ENCODE measurements at regions not wholly inside any gene's neighbourhood (a gene's known extent, or its start where the extent isn't known, plus 50 kb on each side); places are given as distances from the start of the nearest gene placed in this dataset.

DNA sequence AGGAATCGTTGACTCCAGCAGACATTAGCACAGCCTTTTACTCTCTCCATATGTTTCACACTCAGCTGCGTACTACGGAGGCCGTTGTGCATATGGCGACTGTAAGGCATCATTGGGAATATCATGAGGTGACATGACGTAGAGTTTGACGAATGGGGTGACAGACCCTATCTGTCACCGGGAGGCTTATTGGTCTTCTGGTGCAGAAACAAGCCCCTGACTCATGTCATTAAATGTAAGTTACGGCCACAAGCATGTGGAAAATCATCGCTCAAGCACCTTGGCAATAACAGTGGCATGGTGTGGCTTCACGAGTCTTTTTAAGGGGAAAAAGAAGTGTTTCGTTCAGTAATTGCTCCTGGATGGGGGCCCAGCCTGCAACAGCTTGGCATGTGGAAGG, 115.2 kb upstream of the LRPAP1 start:
- DNase-seq: no peak
- no peaks in the 10 kb centered on the region for H3K36me3 Mint-ChIP-seq (ENCODE audit: low read depth)
- intact Hi-C loops (cut with micrococcal nuclease): no loop called here
- no peaks in the 10 kb centered on the region for H3K9me3 Mint-ChIP-seq
- no peak overlapping the region for H3K4me3 Mint-ChIP-seq
- no peak overlapping the region for H3K27ac Mint-ChIP-seq
- no peaks in the 10 kb centered on the region for H3K4me1 Mint-ChIP-seq
- no peaks in the 10 kb centered on the region for H3K27me3 Mint-ChIP-seq

DNA sequence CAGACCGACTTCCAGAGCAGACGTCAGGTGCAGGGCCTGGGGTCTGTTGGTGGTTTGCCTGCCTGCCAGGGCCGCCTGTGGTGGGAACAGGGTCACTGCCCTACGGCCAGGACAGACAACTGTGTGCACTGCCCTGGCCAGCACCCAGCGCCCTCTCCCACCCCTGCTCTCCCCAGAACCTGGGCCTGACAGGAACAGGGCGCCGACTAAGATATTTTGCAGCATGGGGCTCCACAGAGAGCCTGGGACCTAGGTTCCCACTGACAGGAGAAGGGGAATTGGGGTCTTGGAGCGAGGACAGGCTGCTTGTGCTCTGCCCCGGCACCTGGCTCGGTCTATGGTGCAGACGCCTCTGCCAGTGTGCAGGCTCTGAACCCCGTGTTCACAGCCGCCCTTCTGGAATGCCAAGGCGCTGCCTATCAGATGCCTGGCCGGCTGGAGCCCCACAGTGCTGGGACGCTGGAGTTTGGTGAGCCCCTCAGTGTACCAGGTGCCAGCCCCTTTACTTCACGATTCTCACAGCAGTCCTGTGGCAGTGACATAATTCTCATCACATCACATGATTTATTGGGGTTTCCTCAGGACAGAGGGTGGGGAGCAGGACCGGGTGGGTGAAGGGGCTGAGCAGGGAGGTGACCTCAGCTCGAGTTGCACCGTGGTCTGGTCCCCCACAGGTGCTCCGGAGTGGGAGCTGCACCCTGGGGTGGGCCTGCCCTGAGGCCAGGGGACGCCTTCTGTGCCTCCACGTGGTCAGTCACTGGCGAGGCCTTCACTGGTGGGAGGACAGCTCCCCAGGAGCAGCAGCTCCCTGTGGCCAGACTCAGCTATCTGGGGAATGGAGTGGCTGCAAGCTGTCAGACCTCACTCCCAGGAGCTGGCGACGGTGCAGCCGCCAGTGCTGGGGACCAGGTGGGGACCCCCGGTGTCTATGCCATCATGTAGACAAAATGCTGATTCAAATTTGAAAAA, 113.8 kb upstream of the LRPAP1 start:
- no peaks in the 10 kb centered on the region for H3K36me3 Mint-ChIP-seq (ENCODE audit: low read depth)
- no peak for DNase-seq
- no peaks in the 10 kb centered on the region for H3K27me3 Mint-ChIP-seq
- H3K9me3 Mint-ChIP-seq: no peaks in the 10 kb centered on the region
- intact Hi-C loops (cut with micrococcal nuclease): no loop called here
- no peak overlapping the region for H3K4me3 Mint-ChIP-seq
- H3K4me1 Mint-ChIP-seq: no peaks in the 10 kb centered on the region
- no peak overlapping the region for H3K27ac Mint-ChIP-seq

DNA sequence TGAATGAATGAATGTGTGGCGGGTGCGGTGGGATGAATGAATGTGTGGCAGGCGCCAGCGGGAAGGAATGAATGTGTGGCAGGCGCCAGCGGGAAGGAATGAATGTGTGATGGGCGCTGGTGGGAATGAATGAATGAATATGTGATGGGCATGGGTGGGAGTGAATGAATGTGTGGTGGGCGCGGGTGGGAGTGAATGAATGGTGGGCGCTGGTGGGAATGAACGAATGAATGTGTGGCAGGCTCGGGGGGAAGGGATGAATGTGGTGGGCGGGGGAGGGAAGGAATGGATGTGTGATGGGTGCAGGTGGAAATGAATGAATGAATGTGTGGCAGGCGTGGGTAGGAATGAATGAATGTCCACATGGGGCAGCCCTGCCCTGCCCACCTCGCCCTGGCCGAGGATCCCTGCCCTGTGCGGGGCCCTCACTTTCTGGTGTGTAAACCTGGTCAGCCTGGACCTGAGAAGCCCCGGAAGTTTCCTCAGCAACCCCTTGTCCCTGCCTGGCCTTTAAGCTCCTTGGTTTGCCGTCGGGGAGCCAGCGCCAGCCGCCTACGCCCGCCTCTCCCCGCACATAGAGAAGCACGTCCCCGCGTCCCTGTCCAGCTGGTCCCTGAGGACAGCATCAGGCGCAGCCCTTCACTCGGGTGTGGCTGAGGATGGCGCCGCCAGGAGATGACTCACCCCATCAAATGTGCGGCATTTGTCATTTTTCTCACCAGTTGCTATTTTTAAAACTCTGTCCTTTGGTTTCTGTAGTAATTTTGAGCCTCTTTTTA, 112.8 kb upstream of the LRPAP1 start:
- no peaks in the 10 kb centered on the region for H3K4me1 Mint-ChIP-seq
- no peak for DNase-seq
- H3K36me3 Mint-ChIP-seq (ENCODE audit: low read depth): no peaks in the 10 kb centered on the region
- intact Hi-C loops (cut with micrococcal nuclease): no loop called here
- no peak overlapping the region for H3K4me3 Mint-ChIP-seq
- no peaks in the 10 kb centered on the region for H3K9me3 Mint-ChIP-seq
- H3K27me3 Mint-ChIP-seq: no peaks in the 10 kb centered on the region
- no peak overlapping the region for H3K27ac Mint-ChIP-seq

DNA sequence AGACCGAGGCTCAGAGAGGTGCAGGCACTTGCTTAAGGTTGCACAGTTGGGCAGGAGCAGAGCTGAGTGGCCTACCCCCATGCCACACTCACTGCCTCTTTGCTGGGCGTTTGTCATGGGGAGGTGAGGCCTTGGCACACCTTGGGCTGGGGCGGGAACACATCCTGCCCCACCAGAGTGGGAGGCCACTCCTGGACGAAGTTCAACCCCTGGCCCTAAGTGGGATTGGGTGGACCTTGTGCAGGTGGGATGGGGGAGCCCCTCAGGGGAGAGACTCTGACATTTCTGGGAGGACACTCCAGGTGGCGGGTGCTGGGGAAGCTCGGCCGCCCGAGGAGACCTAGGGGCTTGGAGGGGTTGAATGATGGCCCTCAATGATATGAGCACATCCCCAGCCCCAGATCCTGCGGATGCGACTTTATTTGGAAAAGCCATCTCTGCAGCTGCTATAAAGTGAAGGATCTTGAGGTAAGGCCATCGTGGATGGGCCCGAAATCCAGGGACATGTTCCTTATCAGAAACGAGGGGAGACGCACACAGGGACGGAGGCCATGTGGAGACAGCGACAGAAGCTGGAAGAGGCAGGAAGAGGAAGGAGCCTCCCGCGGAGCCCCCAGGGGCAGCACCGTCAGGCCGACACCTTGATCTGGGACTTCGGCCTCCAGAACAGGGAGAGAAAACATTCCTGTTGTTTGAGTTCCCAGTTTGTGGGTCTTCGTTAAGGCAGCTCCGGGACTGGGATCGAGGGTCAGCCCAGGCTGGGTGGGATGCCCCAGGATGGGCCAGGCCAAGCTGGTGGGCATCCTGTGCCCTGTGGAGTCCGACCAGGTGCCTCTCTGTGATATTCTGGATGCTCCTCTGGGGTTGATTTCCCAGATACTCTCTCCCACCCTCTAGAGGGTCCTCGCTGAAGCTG, 111.6 kb upstream of the LRPAP1 start:
- H3K4me3 Mint-ChIP-seq: no peak overlapping the region
- no peaks in the 10 kb centered on the region for H3K4me1 Mint-ChIP-seq
- H3K27me3 Mint-ChIP-seq: no peaks in the 10 kb centered on the region
- H3K9me3 Mint-ChIP-seq: no peaks in the 10 kb centered on the region
- DNase-seq: no peak
- no peak overlapping the region for H3K27ac Mint-ChIP-seq
- intact Hi-C loops (cut with micrococcal nuclease): no loop called here
- no peaks in the 10 kb centered on the region for H3K36me3 Mint-ChIP-seq (ENCODE audit: low read depth)

DNA sequence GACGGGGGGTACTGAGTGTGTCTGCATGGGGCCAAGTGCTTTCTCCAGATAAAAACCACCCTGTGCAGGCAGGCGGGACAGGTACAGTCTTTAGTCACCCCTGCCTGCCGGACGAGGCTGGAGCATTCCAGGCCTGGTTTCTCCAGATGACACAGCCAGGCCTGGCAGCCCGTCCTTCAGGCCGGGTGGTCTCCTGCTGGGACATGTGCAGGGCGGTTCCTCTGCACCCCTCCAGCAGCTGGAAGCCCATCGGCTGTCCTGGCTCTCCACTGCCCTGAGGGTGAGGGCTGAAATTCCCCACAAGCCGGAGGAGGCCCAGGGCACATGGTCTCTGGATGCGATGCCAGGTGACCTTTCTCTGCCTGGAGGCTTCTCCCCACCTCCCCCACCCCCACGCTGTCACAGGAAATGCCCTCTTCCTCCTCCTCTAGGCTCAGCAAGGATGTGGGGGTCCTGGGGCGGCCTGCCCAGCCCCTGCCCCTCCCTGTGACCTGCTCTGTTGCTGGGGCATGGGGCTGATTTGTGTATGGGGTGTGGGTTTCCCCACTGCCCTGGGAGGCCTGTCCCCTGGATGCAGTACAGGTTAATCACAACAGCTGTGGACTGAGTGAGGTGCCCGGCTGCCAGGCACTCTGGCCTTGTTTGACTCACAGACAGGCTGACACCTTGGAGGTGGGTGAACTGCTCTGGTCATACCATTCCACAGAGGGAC, 110.7 kb upstream of the LRPAP1 start:
- H3K4me3 Mint-ChIP-seq: no peak overlapping the region
- no peaks in the 10 kb centered on the region for H3K4me1 Mint-ChIP-seq
- intact Hi-C loops (cut with micrococcal nuclease): no loop called here
- H3K9me3 Mint-ChIP-seq: no peaks in the 10 kb centered on the region
- no peaks in the 10 kb centered on the region for H3K27me3 Mint-ChIP-seq
- H3K27ac Mint-ChIP-seq: no peak overlapping the region
- DNase-seq: no peak
- H3K36me3 Mint-ChIP-seq (ENCODE audit: low read depth): no peaks in the 10 kb centered on the region

DNA sequence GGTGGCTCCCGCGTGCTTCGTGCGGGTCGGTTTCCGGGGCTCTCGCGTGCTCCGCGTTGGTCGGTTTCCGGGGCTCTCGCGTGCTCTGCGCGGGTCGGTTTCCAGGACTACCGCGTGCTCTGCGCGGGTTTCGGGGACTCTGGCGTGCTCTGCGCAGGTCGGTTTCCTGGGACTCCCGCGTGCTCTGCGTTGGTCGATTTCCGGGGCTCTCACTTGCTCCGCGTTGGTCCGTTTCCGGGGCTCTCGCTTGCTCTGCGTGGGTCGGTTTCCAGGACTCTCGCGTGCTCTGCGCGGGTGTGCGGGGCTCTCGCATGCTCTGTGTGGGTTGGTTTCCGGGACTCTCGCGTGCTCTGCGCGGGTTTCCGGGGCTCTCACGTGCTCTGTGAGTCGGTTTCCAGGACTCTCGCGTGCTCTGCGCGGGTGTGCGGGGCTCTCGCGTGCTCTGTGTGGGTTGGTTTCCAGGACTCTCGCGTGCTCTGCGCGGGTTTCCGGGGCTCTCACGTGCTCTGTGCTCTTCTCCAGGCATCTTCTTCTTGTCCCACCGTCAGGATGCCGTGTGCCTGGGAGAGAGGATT, 109.9 kb upstream of the LRPAP1 start:
- no peak for DNase-seq
- H3K27ac Mint-ChIP-seq: no peak overlapping the region
- H3K27me3 Mint-ChIP-seq: no peaks in the 10 kb centered on the region
- intact Hi-C loops (cut with micrococcal nuclease): no loop called here
- H3K36me3 Mint-ChIP-seq (ENCODE audit: low read depth): no peaks in the 10 kb centered on the region
- H3K4me3 Mint-ChIP-seq: no peak overlapping the region
- no peaks in the 10 kb centered on the region for H3K9me3 Mint-ChIP-seq
- no peaks in the 10 kb centered on the region for H3K4me1 Mint-ChIP-seq

DNA sequence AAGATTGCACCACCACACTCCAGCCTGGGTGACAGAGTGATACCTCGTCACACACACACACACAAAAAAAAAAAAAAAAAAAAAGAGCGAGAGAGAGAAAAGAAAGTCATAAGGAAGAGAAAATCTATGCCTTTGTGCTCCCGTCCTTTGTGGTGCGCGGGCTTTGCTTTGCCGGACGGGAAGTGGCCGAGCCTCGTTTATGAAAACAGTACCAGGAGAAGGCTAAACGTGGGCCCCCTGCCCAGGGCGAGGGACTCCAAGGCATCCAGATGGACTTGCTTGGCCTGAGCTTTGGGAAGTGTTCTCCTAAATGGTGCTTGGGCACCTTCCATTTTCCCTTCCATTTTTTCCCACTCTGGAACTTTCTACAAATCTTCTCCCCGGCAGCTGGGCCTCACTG, 109.3 kb upstream of the LRPAP1 start:
- DNase-seq: no peak
- no peaks in the 10 kb centered on the region for H3K9me3 Mint-ChIP-seq
- no peaks in the 10 kb centered on the region for H3K4me1 Mint-ChIP-seq
- intact Hi-C loops (cut with micrococcal nuclease): no loop called here
- H3K36me3 Mint-ChIP-seq (ENCODE audit: low read depth): no peaks in the 10 kb centered on the region
- no peaks in the 10 kb centered on the region for H3K27me3 Mint-ChIP-seq
- no peak overlapping the region for H3K27ac Mint-ChIP-seq
- H3K4me3 Mint-ChIP-seq: no peak overlapping the region

DNA sequence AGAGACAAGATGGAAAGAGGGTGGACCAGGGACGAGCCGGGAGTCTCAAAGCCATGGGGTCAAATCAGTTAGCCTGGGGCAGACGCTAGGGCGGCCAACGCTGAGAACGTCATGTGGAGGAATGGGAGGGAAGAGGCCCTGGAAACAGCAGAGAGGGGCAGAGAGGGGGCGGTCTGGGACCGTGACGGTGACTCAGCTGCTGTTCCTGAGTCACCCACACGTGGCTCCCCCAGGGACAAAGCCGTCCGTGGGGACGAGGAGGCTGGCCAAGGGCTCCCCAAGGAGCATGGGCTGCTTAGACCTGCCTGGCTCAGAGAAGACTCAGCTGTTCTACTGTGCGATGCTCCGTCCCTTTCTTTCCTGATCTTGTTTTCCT, 108.4 kb upstream of the LRPAP1 start:
- intact Hi-C loops (cut with micrococcal nuclease): no loop called here
- Mint-ChIP-seq H3K4me3 (no peak overlapping the region), H3K9me3 (no peaks in the 10 kb centered on the region)

DNA sequence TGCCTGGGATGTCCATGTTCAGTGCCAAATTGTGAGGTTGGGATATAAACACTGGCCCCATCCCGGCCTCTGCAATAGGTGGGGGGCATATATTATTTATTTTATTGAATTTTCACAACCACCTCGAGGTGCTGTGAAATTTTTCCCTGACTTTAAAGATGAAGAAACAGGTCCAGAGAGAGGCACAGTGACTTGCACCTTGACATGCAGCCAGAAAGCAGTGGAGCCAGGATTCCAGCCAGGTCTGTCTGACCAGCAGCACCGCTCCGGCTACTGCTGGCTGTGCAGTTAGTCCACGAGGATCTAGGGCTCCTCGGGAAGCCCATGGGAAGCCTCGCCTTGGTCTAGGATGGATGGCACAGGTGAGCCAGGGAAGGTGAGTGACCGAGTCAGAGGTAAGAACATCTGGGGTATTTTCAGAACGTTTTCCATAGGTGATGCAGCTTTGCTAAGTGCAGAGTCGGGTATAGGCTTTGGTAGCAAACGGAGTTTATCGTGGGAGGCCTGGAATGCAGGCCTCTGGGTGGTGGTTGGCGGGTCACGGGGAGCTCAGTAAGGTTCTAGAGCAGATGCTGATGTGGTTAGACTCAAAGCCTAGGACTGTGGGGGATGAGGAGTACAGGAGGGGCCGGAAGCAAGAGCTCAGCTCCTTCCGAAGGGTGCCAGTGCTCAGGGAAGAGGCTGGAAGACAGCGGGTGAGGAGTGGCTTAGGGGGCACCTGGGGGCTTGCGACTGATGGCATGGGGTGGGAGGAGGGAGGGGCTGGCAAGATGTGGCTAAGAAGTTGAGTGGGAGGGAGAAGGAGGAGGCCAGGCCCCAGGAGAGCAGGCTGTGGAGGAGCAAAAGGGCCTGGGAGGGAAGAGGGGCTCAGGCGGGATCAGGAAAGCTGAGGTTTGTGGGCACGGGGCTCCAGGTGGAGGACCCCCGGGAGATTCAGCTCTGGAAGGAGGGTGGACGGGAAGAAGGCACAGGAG, 107.7 kb upstream of the LRPAP1 start:
- Mint-ChIP-seq H3K36me3 (ENCODE audit: low read depth) (no peaks in the 10 kb centered on the region), H3K4me3 (no peak overlapping the region)
- intact Hi-C loops (cut with micrococcal nuclease): no loop called here

More for the DNA sequence above, 108.4 kb upstream of the LRPAP1 start:
- H3K27ac Mint-ChIP-seq: no peak overlapping the region
- no peaks in the 10 kb centered on the region for H3K27me3 Mint-ChIP-seq
- no peaks in the 10 kb centered on the region for H3K4me1 Mint-ChIP-seq
- H3K36me3 Mint-ChIP-seq (ENCODE audit: low read depth): no peaks in the 10 kb centered on the region
- DNase-seq: no peak

DNA sequence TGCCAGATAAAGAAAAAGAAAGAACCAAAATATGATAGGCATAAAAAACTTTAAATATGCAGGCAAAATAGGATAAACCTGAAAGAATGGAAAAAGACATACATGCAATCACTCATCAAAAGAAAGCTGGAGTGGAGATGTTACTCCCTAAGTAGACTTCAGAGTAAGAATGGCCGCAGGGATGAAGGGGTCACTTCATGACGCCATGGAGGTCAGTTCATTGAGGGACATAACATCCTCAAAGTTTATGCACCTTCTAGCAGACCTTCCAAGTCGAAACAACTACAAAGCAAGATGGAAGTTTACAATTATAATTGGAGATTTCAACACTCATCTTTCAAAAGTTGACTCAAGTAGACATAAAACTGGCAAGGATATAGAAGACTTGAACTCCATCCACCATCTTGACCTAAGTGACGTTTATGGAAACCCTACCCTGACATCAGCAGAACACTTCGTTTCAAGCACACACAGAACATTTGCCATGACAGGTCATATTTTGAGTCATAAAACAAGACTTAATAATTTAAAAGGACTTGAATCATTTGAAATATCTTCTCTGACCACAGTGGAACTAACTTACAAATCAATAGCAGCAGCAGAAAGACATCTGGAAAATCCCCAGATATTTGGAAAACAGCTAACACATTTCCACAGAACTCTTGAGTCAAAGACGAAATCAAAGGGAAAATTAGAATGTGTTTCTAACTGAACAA, 106.0 kb upstream of the LRPAP1 start:
- Mint-ChIP-seq H3K36me3 (ENCODE audit: low read depth) (no peaks in the 10 kb centered on the region), H3K4me3 (no peak overlapping the region), H3K4me1 (no peaks in the 10 kb centered on the region), H3K9me3 (no peaks in the 10 kb centered on the region), H3K27me3 (no peaks in the 10 kb centered on the region), H3K27ac (no peak overlapping the region)
- intact Hi-C loops (cut with micrococcal nuclease): no loop called here
- DNase-seq: no peak

More for the DNA sequence above, 107.7 kb upstream of the LRPAP1 start:
- Mint-ChIP-seq H3K9me3 (no peaks in the 10 kb centered on the region), H3K27ac (no peak overlapping the region), H3K27me3 (no peaks in the 10 kb centered on the region), H3K4me1 (no peaks in the 10 kb centered on the region)
- no peak for DNase-seq

DNA sequence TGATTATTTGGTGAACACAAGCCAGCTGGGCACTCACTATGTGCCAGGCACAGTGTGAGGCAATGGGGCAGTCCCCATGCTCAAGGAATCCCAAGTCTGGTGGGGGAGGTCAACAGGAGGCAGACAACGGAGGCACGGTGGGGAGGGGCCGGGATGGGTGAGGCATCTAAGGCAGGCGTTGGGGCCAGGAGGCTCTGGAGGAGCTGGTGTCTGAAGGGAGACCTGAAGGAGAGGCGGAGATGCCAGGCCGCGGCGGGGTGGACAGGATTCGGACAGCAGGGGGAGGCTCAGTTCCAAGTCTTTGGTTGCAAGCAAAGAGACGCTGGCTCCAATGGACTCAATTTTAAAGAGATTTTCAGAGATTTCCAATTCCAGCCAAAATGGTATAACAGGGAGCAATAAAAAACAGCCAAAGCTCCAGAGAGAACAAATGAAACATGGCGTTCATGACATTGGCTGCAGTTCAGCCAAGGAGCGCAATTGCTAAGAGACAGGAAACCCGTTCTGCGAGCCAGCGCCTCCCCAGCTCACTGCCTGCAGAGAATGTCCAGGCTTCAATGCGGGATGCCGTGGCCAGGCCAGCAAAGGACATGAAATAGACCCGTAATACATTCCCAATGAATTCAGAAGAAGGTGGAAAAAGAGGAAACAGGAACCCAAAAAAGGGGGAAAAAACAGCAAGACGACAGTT, 105.2 kb upstream of the LRPAP1 start:
- Mint-ChIP-seq H3K9me3 (no peaks in the 10 kb centered on the region), H3K27ac (no peak overlapping the region), H3K4me1 (no peaks in the 10 kb centered on the region), H3K4me3 (no peak overlapping the region), H3K36me3 (ENCODE audit: low read depth) (no peaks in the 10 kb centered on the region), H3K27me3 (no peaks in the 10 kb centered on the region)
- intact Hi-C loops (cut with micrococcal nuclease): no loop called here
- no peak for DNase-seq
